HFFc6 (cell line): ENCODE measurements at regions not wholly inside any gene's neighbourhood (a gene's known extent, or its start where the extent isn't known, plus 50 kb on each side); places are given as distances from the start of the nearest gene placed in this dataset.

Experiments used
- DNase-seq: peaks from one replicate; pipeline ENCODE4 v3.0.0-alpha.2; 2018
- H3K27ac Mint-ChIP-seq: 2 replicates; pipeline ENCODE4 v1.8.0; 2020; ENCODE audit warnings: mild to moderate bottlenecking, mixed read lengths
- H3K27me3 Mint-ChIP-seq: 2 replicates; pipeline ENCODE4 v1.8.0; 2021; ENCODE audit warnings: mild to moderate bottlenecking, moderate library complexity, mixed read lengths; ENCODE audit not compliant: insufficient read depth
- H3K36me3 Mint-ChIP-seq: 2 replicates; pipeline ENCODE4 v1.8.0; 2021; ENCODE audit warnings: low read depth, mixed read lengths
- H3K4me1 Mint-ChIP-seq: 2 replicates; pipeline ENCODE4 v1.8.0; 2020; ENCODE audit warnings: low read depth, mixed read lengths
- H3K4me3 Mint-ChIP-seq: 2 replicates; pipeline ENCODE4 v1.8.0; 2020; ENCODE audit warnings: mild to moderate bottlenecking, moderate library complexity, mixed read lengths
- H3K9me3 Mint-ChIP-seq: 2 replicates; pipeline ENCODE4 v1.8.0; 2020; ENCODE audit warnings: mild to moderate bottlenecking, mixed read lengths
- CTCF ChIP-seq: fragments of 200-600 bp; sonication (generic); IDR thresholded peaks from 2 replicates; pipeline ENCODE4 v1.5.0; 2021; ENCODE audit warnings: antibody characterized with exemption, mild to moderate bottlenecking

- H3K9me3 Mint-ChIP-seq, result no peaks in the 10 kb centered on the region
- no peak overlapping the region for H3K4me3 Mint-ChIP-seq
- H3K36me3 Mint-ChIP-seq, result no peaks in the 10 kb centered on the region
- H3K27ac Mint-ChIP-seq, result no peak overlapping the region
- H3K4me1 Mint-ChIP-seq, result no peaks in the 10 kb centered on the region
- DNase-seq, result no peak
- H3K27me3 Mint-ChIP-seq, result peaks cover 50% of the 10 kb centered on the region
- TF ChIP-seq CTCF, result no peak
Measured at GRCh38 chr3:127136024-127136600, 56.8 kb upstream of the PRR23E start.

GRCh38 chr3:127136706-127137105 lies 56.2 kb upstream of the PRR23E start:
- no peak for DNase-seq
- no peaks in the 10 kb centered on the region for H3K36me3 Mint-ChIP-seq
- H3K27ac Mint-ChIP-seq, result no peak overlapping the region
- no peaks in the 10 kb centered on the region for H3K9me3 Mint-ChIP-seq
- H3K4me1 Mint-ChIP-seq, result no peaks in the 10 kb centered on the region
- H3K4me3 Mint-ChIP-seq, result no peak overlapping the region
- TF ChIP-seq CTCF, result no peak
- H3K27me3 Mint-ChIP-seq, result peaks cover 47% of the 10 kb centered on the region

GRCh38 chr3:127137113-127137512 lies 55.8 kb upstream of the PRR23E start:
- no peak overlapping the region for H3K27ac Mint-ChIP-seq
- H3K9me3 Mint-ChIP-seq, result no peaks in the 10 kb centered on the region
- no peak for DNase-seq
- peaks cover 47% of the 10 kb centered on the region for H3K27me3 Mint-ChIP-seq
- H3K4me1 Mint-ChIP-seq, result no peaks in the 10 kb centered on the region
- TF ChIP-seq CTCF, result no peak
- H3K36me3 Mint-ChIP-seq, result no peaks in the 10 kb centered on the region
- H3K4me3 Mint-ChIP-seq, result no peak overlapping the region

- peaks cover 44% of the 10 kb centered on the region for H3K27me3 Mint-ChIP-seq
- DNase-seq, result no peak
- no peaks in the 10 kb centered on the region; the same call in 1 of the 2 replicates for H3K36me3 Mint-ChIP-seq
- H3K9me3 Mint-ChIP-seq, result no peaks in the 10 kb centered on the region
- TF ChIP-seq CTCF, result no peak
- no peak overlapping the region for H3K4me3 Mint-ChIP-seq
- no peak overlapping the region for H3K27ac Mint-ChIP-seq
- no peaks in the 10 kb centered on the region for H3K4me1 Mint-ChIP-seq
Measured at GRCh38 chr3:127137757-127138536, 55.0 kb upstream of the PRR23E start.

- Mint-ChIP-seq H3K4me1 (no peaks in the 10 kb centered on the region), H3K27ac (no peak overlapping the region), H3K36me3 (no peaks in the 10 kb centered on the region; the same call in 1 of the 2 replicates), H3K27me3 (peaks cover 38% of the 10 kb centered on the region), H3K9me3 (no peaks in the 10 kb centered on the region), H3K4me3 (no peak overlapping the region)
- no peak for TF ChIP-seq CTCF
- DNase-seq, result no peak
Measured at GRCh38 chr3:127139601-127140500, 53.1 kb upstream of the PRR23E start.
